CD4-positive, alpha-beta T cell (primary cell): ENCODE measurements at regions not wholly inside any gene's neighbourhood (a gene's known extent, or its start where the extent isn't known, plus 50 kb on each side); places are given as distances from the start of the nearest gene placed in this dataset.

Experiments
- ATAC-seq: fragments of 200-7000 bp; cut with Tn5 transposase; one replicate; pipeline ENCODE4 v1.10.0; 2022; ENCODE audit warnings: mild to moderate bottlenecking; ENCODE audit not compliant: poor library complexity
- CTCF ChIA-PET: fragments of 350-600 bp; sonication (Branson Sonifier 250); formaldehyde crosslinking; loops from one replicate; lab custom pipeline; 2021; ENCODE audit warnings: antibody characterized with exemption, inconsistent platforms; lab: Charles Lee
- POLR2A ChIA-PET: fragments of 350-600 bp; sonication (Branson Sonifier 250); formaldehyde crosslinking; loops from one replicate; lab custom pipeline; 2021; ENCODE audit warnings: antibody characterized with exemption, inconsistent platforms; lab: Charles Lee
- DNase-seq, 14 experiments: peaks; one replicate each; pipeline ENCODE4 v3.0.0-alpha.2; 2013 to 2020; ENCODE audit warnings: mixed read lengths in 2 of 14
- H3K27ac ChIP-seq, 2 donors: one replicate each; pipeline versions ENCODE4 v1.5.1 to v1.7.0; 2013; ENCODE audit warnings: low read length in 2 of 2, low read depth in 1 of 2, mild to moderate bottlenecking in 1 of 2
- H3K27me3 ChIP-seq, 2 experiments: 1 replicate in 1 of 2; 2 replicates in 1 of 2; pipeline versions ENCODE4 v1.6.1 to v1.7.0; 2013; ENCODE audit warnings: low read length in 2 of 2, control low read depth in 1 of 2, mild to moderate bottlenecking in 1 of 2, moderate library complexity in 1 of 2; ENCODE audit not compliant: insufficient read depth in 2 of 2, control insufficient read depth in 1 of 2
- H3K36me3 ChIP-seq: one replicate; pipeline ENCODE4 v1.6.1; 2013; ENCODE audit warnings: low read length, control low read depth; ENCODE audit not compliant: insufficient read depth
- H3K4me1 ChIP-seq: one replicate; pipeline ENCODE4 v1.6.1; 2013; ENCODE audit warnings: low read length, control low read depth; ENCODE audit not compliant: insufficient read depth
- H3K4me3 ChIP-seq: one replicate; pipeline ENCODE4 v1.5.1; 2013; ENCODE audit warnings: mild to moderate bottlenecking, low read length, moderate library complexity
- H3K9me3 ChIP-seq, 2 experiments: 1 replicate in 1 of 2; 2 replicates in 1 of 2; pipeline versions ENCODE4 v1.6.1 to v1.7.0; 2013; ENCODE audit warnings: low read length in 2 of 2, mild to moderate bottlenecking in 2 of 2, control low read depth in 1 of 2, moderate library complexity in 1 of 2; ENCODE audit not compliant: control insufficient read depth in 1 of 2, insufficient read depth in 1 of 2
- H3K27ac Mint-ChIP-seq: one replicate; pipeline ENCODE4 v1.8.0; 2020; ENCODE audit warnings: mixed read lengths
- H3K27me3 Mint-ChIP-seq: one replicate; pipeline ENCODE4 v1.8.0; 2021; ENCODE audit warnings: mixed read lengths
- H3K36me3 Mint-ChIP-seq: one replicate; pipeline ENCODE4 v1.8.0; 2021; ENCODE audit warnings: low read depth, mixed read lengths
- H3K4me1 Mint-ChIP-seq: one replicate; pipeline ENCODE4 v1.8.0; 2021; ENCODE audit warnings: low read depth, mixed read lengths
- H3K4me3 Mint-ChIP-seq: one replicate; pipeline ENCODE4 v1.8.0; 2020; ENCODE audit warnings: mild to moderate bottlenecking, mixed read lengths
- H3K9me3 Mint-ChIP-seq: one replicate; pipeline ENCODE4 v1.8.0; 2020; ENCODE audit warnings: mixed read lengths
- CTCF ChIP-seq: fragments of 200-600 bp; IDR thresholded peaks from one replicate; pipeline ENCODE4 v1.8.0; 2022; ENCODE audit warnings: antibody characterized with exemption, mild to moderate bottlenecking
- intact Hi-C, 2 experiments: fragments of 100-400 bp; cut with DNase I in 1 of 2; cut with micrococcal nuclease in 1 of 2; formaldehyde crosslinking; loops; one replicate each; pipeline versions ENCODE4 v1.15.1 to v1.9.0; 2023 to 2025; cut with DNase I, micrococcal nuclease

- Mint-ChIP-seq H3K9me3 (no peaks in the 10 kb centered on the region), H3K4me1 (no peaks in the 10 kb centered on the region), H3K27me3 (peaks cover 9% of the 10 kb centered on the region), H3K4me3 (no peak overlapping the region), H3K36me3 (no peaks in the 10 kb centered on the region), H3K27ac (no peak overlapping the region)
- ATAC-seq = no peak
- ChIA-PET POLR2A (no interaction called here), CTCF (no interaction called here)
- Histone ChIP-seq H3K27me3 (no peaks in the 10 kb centered on the region), H3K36me3 (no peaks in the 10 kb centered on the region), H3K27ac (no peak overlapping the region), H3K4me3 (no peak overlapping the region), H3K9me3 (no peaks in the 10 kb centered on the region), H3K4me1 (no peaks in the 10 kb centered on the region)
- no peak for TF ChIP-seq CTCF
- intact Hi-C loops = no loop called here
- DNase-seq = no peak
These were observed 307.5 kb downstream of the RBM26 start for GRCh38 chr13:79098596-79098995.

GRCh38 chr13:79097201-79097600 is 308.9 kb downstream of the RBM26 start:
- no peaks in the 10 kb centered on the region for H3K9me3 ChIP-seq
- Mint-ChIP-seq H3K36me3 (no peaks in the 10 kb centered on the region), H3K4me1 (no peaks in the 10 kb centered on the region), H3K27me3 (peaks cover 9% of the 10 kb centered on the region), H3K4me3 (no peak overlapping the region), H3K27ac (no peak overlapping the region), H3K9me3 (no peaks in the 10 kb centered on the region)
- no peaks in the 10 kb centered on the region for H3K36me3 ChIP-seq
- no peak for TF ChIP-seq CTCF
- no peaks in the 10 kb centered on the region for H3K27me3 ChIP-seq
- no peak overlapping the region for H3K27ac ChIP-seq
- intact Hi-C loops = no loop called here
- ChIA-PET POLR2A (no interaction called here), CTCF (no interaction called here)
- ATAC-seq = no peak
- no peak overlapping the region for H3K4me3 ChIP-seq
- no peaks in the 10 kb centered on the region for H3K4me1 ChIP-seq
- no peak for DNase-seq

GRCh38 chr13:79096099-79096498 is 310.0 kb downstream of the RBM26 start:
- Histone ChIP-seq H3K4me1 (no peaks in the 10 kb centered on the region), H3K27me3 (no peaks in the 10 kb centered on the region), H3K9me3 (no peaks in the 10 kb centered on the region), H3K27ac (no peak overlapping the region), H3K4me3 (no peak overlapping the region), H3K36me3 (no peaks in the 10 kb centered on the region)
- ChIA-PET CTCF (no interaction called here), POLR2A (no interaction called here)
- Mint-ChIP-seq H3K27me3 (peaks cover 9% of the 10 kb centered on the region), H3K4me1 (no peaks in the 10 kb centered on the region), H3K27ac (no peak overlapping the region), H3K9me3 (no peaks in the 10 kb centered on the region), H3K36me3 (no peaks in the 10 kb centered on the region), H3K4me3 (no peak overlapping the region)
- no peak for TF ChIP-seq CTCF
- no peak for ATAC-seq
- intact Hi-C loops = no loop called here
- DNase-seq = no peak
